ENCODE measurements at regions not wholly inside any gene's neighbourhood (a gene's known extent, or its start where the extent isn't known, plus 50 kb on each side); places are given as distances from the start of the nearest gene placed in this dataset.
"Not testable (repeated sequence)": the region's sequence is repeated elsewhere in the genome, so short reads cannot be mapped to it uniquely, and the experiment has no call there.

DNA sequence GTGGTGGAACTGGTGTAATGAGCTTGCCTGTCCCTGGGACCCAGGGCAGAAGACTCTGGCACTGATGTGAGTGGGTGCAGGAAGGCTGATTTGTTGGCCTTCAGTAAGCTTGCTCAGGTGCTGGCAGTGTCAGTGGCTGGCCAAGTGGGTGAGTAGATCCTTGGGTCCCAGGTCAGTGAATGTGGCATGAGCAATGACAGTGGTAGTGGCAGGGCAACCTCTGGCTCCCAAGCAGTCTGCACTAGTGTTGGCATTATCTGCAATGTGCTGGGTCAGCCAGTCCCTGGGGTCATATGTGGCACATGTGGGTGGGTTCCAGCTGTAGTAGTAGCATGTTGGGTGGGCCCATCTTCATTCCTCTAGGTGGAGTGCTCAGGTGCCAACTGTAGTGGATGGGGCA lies 640.9 kb upstream of the GRM3 start:
- no peak for ATAC-seq

DNA sequence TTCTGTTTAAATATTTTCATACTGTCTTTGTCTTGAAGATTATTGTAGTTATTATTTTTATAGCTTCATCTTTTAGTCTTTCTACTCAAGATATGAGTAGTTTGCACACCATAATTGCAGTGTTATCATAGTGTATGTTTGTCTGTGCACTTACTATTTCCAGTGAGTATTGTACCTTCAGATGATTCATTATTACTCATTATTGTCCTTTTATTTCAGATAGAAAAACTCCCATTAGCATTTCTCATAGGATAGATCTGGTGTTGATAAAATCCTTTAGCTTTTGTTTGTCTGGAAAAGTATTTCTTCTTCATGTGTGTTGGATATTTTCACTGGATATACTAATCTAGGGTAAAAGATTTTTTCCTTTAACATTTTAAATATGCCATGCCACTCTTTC lies 646.2 kb upstream of the GRM3 start:
- no peak for ATAC-seq

- no peak for ATAC-seq
Observed at GRCh38 chr7:85995101-85995500, 648.6 kb upstream of the GRM3 start.

GRCh38 chr7:85980740-85981139 lies 663.0 kb upstream of the GRM3 start:
- ATAC-seq: no peak

DNA sequence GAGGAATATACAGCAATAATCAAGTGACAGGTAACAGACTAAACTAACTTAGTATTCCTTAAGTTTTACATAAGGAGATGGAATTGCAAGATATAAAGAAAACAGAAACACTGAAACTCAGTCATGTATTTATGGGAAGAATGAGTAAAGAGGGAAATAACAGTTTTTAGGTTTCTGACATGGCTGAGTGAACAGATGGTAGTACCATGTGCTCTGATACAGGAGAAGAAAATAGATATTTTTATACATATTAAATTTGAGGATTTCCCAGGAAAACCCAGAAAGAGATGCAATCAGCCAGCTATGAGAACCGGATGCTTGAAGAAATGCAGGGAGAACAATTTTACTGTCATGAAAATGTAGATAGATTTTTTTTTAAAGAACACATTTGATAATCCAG lies 669.5 kb upstream of the GRM3 start:
- no peak for ATAC-seq

GRCh38 chr7:85972504-85973141 lies 671.1 kb upstream of the GRM3 start:
- ATAC-seq: no peak

DNA sequence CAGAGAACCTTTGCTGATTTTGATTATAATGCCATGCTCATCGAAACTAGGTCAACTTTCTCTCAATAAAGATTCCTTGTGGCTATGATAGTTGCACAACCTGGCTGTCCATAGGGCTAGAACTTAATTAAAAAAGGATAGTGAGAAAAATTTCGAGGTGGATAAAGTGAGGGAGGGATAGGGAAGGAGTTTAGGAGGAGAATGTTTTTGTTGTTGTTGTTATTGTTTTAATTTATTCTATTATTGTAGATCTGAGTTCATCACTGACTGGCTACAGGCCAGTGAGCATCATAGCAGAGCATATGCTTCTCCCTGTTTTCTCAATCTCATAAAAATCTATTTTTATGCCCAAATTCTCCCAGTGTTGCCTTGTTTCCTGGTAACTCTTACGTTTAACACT lies 688.7 kb upstream of the GRM3 start:
- ATAC-seq: no peak

DNA sequence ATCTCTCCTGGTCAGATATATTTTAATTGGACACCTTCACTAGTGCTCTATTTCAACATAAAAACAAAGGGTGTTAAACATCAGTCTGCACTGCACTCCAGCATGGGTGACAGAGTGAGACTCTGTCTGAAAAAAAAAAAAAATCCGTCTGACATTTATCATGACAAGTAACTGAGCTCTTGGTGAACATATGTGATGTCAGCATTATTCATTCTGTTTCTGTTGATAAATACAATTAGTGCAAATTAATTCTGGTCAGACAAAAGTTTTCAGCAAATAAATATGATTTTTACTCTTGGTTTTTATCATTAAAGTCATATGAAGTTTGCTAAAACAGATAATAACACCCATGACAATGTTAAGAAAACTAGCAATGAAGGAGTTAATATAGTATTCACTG lies 692.8 kb upstream of the GRM3 start:
- ATAC-seq: no peak

- ATAC-seq: no peak
Observed at GRCh38 chr7:85950418-85950817, 693.3 kb upstream of the GRM3 start.

DNA sequence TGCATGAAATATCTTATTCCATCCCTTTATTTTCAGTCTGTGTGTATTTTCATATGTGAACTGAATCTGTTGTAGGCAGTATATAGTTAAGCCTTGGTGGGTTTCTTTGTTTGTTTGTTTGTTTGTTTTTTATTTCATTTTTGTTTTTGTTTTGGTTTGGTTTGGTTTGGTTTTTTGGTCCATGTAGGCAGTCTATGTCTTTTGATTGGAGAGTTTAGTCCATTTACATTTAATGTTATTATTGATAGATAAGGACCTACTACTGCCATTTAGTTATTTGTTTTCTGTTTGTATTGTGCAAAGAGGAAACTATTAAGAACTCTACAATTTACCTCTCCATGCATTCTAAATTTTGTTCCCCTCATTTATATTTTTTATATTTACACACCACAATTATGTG lies 695.9 kb upstream of the GRM3 start:
- no peak for ATAC-seq

- no peak for ATAC-seq
Observed at GRCh38 chr7:85940798-85941197, 702.9 kb upstream of the GRM3 start.

DNA sequence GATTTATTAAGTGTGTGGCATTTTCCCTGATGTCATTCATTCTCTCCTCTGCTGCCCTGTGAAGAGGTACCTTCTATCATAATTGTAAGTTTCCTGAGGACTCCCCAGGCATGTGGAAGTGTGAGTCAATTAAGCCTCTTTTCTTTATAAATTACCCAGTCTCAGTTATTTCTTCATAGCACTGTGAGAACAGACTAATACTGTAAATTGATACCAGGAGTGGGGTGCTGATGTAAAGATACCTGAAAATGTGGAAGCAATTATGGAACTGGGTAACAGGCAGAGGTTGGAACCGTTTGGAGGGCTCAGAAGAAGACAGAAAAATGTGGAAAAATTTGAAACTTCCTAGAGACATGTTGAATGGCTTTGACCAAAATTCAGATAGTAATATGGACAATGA lies 711.8 kb upstream of the GRM3 start:
- ATAC-seq: no peak

GRCh38 chr7:85928500-85928899 lies 715.2 kb upstream of the GRM3 start:
- ATAC-seq: no peak

DNA sequence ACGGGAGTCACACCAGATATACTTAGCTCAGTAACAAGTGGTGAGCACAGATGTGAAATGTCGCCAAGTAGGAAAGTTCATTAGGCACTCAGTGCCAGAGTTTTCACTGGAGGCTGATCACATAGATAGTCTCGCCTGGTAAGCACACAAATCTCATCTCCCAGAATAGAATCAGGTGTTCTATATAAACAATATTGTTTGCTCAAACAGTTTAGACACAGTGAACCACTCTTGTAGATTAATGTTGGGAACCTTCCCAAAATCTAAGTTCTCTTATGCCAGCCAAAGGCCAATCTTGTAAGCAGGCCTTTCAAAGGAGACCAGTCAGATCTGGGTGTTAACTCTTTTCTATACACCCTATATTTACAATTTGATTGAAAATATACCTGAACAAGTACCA lies 716.5 kb upstream of the GRM3 start:
- no peak for ATAC-seq

GRCh38 chr7:85924062-85924461 lies 719.6 kb upstream of the GRM3 start:
- no peak for ATAC-seq

DNA sequence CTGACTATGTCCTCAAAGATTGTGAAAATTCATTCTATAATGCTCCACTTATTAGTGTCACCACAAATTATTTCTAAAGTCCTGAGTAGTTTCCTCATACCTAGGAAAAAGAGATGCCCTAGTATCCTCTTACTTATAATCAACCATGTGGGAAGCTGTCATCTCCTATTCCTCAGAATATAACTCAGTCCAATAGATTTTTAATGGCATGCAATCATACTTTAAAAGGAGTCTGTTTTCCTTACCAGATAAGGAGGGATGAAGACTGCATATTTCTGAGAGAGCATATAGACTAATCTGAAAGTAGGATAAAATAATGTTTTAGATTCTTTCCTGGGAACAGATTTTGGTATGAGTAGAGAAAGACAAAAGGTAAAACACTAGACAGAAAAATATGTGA lies 727.7 kb upstream of the GRM3 start:
- no peak for ATAC-seq

DNA sequence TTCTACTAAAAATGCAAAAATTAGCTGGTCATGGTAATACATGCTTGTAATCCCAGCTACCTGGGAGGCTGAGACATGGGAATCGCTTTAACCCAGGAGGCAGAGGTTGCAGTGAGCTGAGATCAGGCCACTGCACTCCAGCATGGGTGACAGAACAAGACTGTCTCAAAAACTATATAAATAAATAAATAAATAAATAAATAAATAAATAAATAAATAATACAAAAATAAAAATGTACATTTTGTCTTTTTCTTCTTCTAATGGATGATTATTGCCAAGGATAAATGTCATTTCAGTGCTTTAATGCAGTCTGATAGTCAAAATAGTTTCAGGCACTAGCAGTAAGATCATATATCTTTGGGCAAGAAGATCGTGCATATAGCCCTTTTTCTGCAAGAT lies 727.6 kb upstream of the SEMA3D start:
- no peak for ATAC-seq

DNA sequence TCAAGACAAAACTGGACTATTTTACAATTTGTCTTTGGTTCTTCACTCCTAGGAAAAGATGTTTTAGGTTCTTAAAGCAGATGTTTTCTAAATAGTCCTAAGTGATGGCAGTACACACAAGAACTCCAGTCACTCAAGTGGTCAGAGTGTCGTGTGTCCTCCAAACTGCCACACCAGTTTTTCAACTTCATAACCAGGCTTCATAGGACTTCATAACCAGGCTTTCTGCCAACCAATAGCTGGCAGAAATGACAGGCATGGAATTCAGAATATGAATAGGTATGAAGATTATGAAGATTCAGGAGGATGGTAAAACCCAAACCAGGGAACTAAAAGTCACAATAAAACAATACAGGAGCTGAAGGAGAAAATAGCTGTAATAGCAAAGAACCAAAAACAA lies 721.2 kb upstream of the SEMA3D start:
- no peak for ATAC-seq

- ATAC-seq: no peak
Observed at GRCh38 chr7:85897967-85898366, 711.1 kb upstream of the SEMA3D start.

DNA sequence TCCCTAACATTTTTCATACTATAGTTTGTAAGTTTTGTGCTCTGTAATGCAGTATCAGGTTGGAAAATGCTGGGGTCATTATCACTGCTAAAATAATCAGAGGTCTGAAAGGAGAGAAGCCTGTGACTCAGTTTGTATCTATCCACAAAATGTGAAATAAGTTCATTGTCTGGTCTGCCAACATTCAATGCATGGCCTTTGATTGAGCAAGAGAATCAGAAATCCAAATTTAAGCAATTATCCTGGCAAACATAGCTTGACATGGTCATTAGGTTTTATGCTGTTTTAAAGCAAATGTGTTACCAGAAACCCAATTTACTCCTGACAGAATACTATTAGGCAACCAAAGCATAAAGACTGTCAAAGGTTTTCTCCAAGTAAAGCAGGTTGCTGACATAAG lies 709.7 kb upstream of the SEMA3D start:
- no peak for ATAC-seq

DNA sequence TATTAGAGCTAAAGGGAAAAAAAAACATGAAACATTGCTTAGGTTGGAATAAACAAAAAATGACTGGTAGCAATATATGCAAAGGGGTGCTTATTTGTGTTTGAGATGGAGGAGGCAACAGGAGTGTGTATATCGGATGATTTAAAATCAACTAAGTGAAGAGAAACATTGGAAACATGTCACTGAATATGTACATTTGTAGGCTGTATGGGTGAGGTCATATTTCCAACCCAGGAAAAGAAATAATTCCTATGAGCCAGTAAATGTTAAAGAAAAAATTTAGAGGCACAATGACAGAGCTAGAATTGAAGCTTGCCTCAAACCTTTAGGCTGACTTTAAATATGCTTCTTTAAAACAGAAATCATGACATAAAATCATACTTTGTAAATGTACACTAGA lies 709.0 kb upstream of the SEMA3D start:
- ATAC-seq: no peak

DNA sequence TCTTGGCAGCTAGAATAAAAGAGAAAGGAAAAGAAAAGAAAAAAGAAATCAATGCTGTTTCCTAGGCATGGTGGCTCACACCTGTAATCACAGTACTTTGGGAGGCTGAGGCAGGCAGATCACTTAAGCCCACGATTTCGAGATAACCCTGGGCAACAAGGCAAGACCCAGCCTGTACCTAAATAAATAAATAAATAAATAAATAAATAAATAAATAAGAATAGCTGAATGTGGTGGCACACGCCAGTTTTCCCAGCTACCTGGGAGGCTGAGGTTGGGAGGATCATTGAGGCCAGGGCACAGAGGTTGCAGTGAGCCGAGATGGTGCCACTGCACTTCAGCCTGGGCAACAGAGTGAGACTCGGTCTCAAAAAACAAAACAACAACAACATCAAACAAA lies 705.0 kb upstream of the SEMA3D start:
- ATAC-seq: not testable (repeated sequence)

- no peak for ATAC-seq
Observed at GRCh38 chr7:85890244-85890811, 703.5 kb upstream of the SEMA3D start.

GRCh38 chr7:85887133-85887532 lies 700.3 kb upstream of the SEMA3D start:
- ATAC-seq: no peak

DNA sequence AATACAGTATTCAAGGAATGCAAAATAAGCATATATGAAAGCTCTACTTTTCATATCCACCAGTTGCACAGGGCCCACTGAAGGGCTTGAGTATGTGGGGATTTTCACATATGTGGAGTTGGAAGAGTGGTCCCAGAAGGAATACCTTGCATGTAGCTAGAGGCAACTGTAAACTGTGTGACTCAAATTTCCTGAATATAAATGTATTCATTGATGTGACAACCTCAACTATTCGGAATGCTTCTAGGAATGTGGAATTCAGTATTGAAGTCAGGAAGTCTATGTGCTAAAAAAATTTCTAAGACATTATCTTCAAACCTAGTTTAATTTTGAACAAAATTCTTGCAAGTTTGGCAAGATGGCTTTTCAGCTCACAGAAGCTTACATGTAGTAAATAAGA lies 695.5 kb upstream of the SEMA3D start:
- ATAC-seq: no peak

Measured in esophagus mucosa (tissue), 1 donor.